Common myeloid progenitor, CD34-positive (primary cell): ENCODE measurements at regions not wholly inside any gene's neighbourhood (a gene's known extent, or its start where the extent isn't known, plus 50 kb on each side); places are given as distances from the start of the nearest gene placed in this dataset.
"Not testable (repeated sequence)": the region's sequence is repeated elsewhere in the genome, so short reads cannot be mapped to it uniquely, and the experiment has no call there.

Experiments used
- CTCF ChIA-PET: fragments of 350-600 bp; sonication (Branson Sonifier 250); formaldehyde crosslinking; loops from one replicate; lab custom pipeline; 2021; ENCODE audit warnings: antibody characterized with exemption; lab: Charles Lee
- POLR2A ChIA-PET: fragments of 350-600 bp; sonication (Branson Sonifier 250); formaldehyde crosslinking; loops from one replicate; lab custom pipeline; 2021; ENCODE audit warnings: antibody characterized with exemption; lab: Charles Lee
- DNase-seq, 3 donors: peaks; one replicate each; pipeline versions ENCODE4 v3.0.0 to v3.0.0-alpha.2; 2013
- H3K27ac ChIP-seq, 2 experiments: 1 replicate in 1 of 2; 2 replicates in 1 of 2; pipeline ENCODE4 v1.7.0; 2013; ENCODE audit warnings: inconsistent platforms in 2 of 2, low read length in 2 of 2, mild to moderate bottlenecking in 2 of 2, low read depth in 1 of 2, moderate library complexity in 1 of 2; ENCODE audit not compliant: severe bottlenecking in 2 of 2, insufficient read depth in 1 of 2, poor library complexity in 1 of 2
- H3K27me3 ChIP-seq, 5 experiments: replicated peaks in 2 of 5; 1 replicate in 3 of 5; 2 replicates in 2 of 5; pipeline versions ENCODE4 v1.6.1 to v1.7.0; 2013; ENCODE audit warnings: low read length in 4 of 5, mild to moderate bottlenecking in 2 of 5, moderate library complexity in 2 of 5, inconsistent platforms in 1 of 5; ENCODE audit not compliant: insufficient read depth in 5 of 5, control insufficient read depth in 4 of 5
- H3K36me3 ChIP-seq, 4 experiments: 1 replicate in 2 of 4; 2 replicates in 2 of 4; pipeline versions ENCODE4 v1.6.1 to v1.7.0; 2013; ENCODE audit warnings: low read length in 3 of 4, control low read depth in 1 of 4, mild to moderate bottlenecking in 1 of 4; ENCODE audit not compliant: control insufficient read depth in 4 of 4, insufficient read depth in 4 of 4
- H3K4me1 ChIP-seq, 4 experiments: 1 replicate in 3 of 4; 2 replicates in 1 of 4; pipeline versions ENCODE4 v1.6.1 to v1.7.1; 2013; ENCODE audit warnings: low read length in 3 of 4, mild to moderate bottlenecking in 3 of 4, control low read depth in 1 of 4, inconsistent platforms in 1 of 4, moderate library complexity in 1 of 4; ENCODE audit not compliant: control insufficient read depth in 4 of 4, insufficient read depth in 4 of 4; ENCODE audit errors: control extremely low read depth in 1 of 4
- H3K4me3 ChIP-seq, 7 experiments: 1 replicate in 4 of 7; 2 replicates in 3 of 7; pipeline versions ENCODE4 v1.5.1 to v1.7.0; 2013; ENCODE audit warnings: mild to moderate bottlenecking in 7 of 7, low read length in 6 of 7, moderate library complexity in 6 of 7, inconsistent platforms in 2 of 7, low read depth in 2 of 7, control low read depth in 1 of 7; ENCODE audit not compliant: insufficient read depth in 4 of 7, control insufficient read depth in 1 of 7; ENCODE audit errors: extremely low read depth in 1 of 7
- H3K9me3 ChIP-seq, 5 experiments: 1 replicate in 4 of 5; 2 replicates in 1 of 5; pipeline versions ENCODE4 v1.6.1 to v1.7.1; 2013; ENCODE audit warnings: low read length in 4 of 5, mild to moderate bottlenecking in 2 of 5, inconsistent platforms in 1 of 5, low read depth in 1 of 5, moderate library complexity in 1 of 5; ENCODE audit not compliant: control insufficient read depth in 4 of 5, insufficient read depth in 2 of 5; ENCODE audit errors: control extremely low read depth in 1 of 5
- WGBS: methylation state at CpG from one replicate; pipeline ENCODE4 v1.1.5; 2013; ENCODE audit not compliant: insufficient coverage; 5-methylcytosine and 5-hydroxymethylcytosine counted together

DNA sequence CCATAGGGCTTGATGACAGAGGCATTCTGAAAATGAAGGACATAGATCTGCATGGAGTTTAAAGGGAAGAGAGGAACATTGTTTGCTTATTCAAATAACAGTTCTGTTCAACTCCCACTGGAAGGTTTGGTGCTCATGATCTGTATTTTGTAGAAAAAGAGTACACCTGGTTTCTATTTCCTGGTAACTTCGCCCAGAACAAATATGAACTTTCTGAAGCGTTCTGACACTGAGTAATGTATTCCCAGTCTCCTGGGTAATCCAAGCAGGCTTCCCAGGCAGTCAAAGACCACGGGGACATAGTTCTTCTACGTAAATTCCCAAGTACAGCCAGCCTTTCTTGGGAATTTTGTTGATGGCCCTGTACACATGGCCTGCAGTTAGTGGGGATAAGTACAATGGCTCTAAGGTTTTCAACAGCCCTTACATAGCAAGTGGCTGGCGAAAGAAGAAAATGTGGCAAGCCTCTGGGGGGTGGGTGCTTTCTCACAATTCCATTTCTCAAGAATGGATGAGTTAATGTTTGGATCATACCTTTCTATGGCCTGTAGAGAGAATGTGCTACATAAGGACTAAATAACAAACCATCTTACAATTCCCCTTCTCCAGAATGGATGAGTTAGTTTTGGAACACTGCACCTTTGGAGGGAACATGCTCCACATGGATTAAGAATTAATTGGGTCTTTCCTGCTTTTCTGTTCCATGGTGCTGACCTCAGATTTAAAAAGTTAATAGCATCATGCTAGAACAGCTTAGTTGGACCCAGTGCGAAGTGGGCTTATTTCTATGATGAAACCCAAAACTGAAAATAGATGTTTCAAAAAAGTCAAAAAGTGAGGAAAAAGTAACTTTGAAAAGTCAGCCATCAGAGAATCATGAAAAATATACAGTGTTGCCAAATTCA lies 52.7 kb downstream of the COL6A6 start:
- DNase-seq: no peak
- CTCF ChIA-PET: no interaction called here
- peaks cover 0 to 4% (median 0%) of the 10 kb centered on the region in 5 experiments for H3K27me3 ChIP-seq
- 95% methylated on average over 5 of the region's 6 CpGs for WGBS
- no peak overlapping the region for H3K4me3 ChIP-seq
- H3K9me3 ChIP-seq: no peaks in the 10 kb centered on the region
- POLR2A ChIA-PET: no interaction called here
- H3K36me3 ChIP-seq: no peaks in the 10 kb centered on the region
- no peak overlapping the region for H3K27ac ChIP-seq
- H3K4me1 ChIP-seq: peaks cover 0 to 2% (median 0%) of the 10 kb centered on the region in 4 experiments

DNA sequence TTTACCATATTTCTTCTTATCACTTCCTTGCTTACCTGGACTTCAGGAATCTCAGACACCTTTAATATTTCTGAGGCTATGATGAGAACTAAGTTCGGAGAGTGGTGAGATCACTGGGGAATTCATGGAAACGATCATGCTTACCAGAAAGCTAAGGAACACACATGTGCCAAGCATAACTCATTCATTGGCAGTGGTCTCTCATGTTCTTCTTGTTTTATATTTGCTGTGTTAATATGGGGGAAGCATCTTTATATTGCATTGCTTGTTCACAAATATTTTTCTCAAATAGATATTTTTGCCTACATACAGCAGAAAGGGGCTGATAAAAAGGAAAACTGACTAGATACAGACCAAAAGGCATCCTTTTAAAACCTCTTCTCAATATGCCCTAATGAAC lies 55.8 kb downstream of the COL6A6 start:
- peaks cover 0 to 4% (median 2%) of the 10 kb centered on the region in 5 experiments for H3K27me3 ChIP-seq
- POLR2A ChIA-PET: no interaction called here
- CTCF ChIA-PET: no interaction called here
- H3K4me1 ChIP-seq: peaks cover 0 to 2% (median 0%) of the 10 kb centered on the region in 4 experiments
- no peak overlapping the region for H3K4me3 ChIP-seq
- H3K36me3 ChIP-seq: no peaks in the 10 kb centered on the region
- WGBS: 100% methylated on average over 1 of the region's 2 CpGs
- DNase-seq: peak in 1 of 3 donors; percentile 9
- H3K27ac ChIP-seq: no peak overlapping the region
- no peaks in the 10 kb centered on the region for H3K9me3 ChIP-seq

DNA sequence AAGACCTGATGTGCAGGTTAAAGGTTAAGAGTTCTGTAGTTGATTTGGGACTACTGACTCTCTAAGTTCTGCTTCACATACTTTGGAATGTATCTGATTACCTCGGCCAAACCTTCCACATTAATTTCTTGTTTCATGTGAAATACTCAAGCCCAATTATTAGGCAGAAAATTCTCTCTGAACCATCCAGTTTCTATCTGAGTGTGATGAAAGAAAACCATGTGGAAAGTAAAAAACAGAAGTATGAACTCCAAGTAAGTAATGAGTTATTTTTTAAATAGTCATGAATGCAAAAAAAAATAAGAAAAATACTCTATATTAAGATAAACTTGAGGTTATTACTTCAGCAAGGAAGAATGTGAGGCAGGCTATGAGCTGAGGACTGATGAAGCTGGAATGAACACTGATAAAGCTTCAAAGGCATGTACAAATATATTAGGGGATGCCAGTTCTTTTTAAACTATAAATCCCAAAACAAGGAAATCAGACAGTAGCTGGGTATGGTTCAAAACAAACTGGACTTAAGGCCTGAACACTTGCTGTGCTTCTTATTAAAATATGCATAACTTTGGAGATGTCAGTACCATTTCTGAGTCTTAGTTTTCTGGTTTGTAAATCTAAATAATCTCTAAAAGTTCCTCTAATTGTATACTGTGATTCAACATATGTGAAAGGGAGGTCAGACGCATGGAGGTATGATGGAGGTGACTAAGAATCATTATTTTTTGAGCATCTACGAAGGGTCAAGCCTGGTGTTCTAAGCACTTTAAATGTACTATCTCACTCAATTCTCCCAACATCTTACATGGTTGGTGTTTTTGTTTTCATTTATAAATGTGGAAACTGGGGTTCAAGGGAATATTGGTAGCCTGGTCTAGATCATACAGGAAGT lies 59.6 kb downstream of the COL6A6 start:
- Histone ChIP-seq H3K4me1 (peaks cover 0 to 2% (median 0%) of the 10 kb centered on the region in 4 experiments), H3K27ac (no peak overlapping the region), H3K4me3 (no peak overlapping the region), H3K27me3 (peaks cover 0 to 9% (median 5%) of the 10 kb centered on the region in 5 experiments), H3K9me3 (no peaks in the 10 kb centered on the region), H3K36me3 (no peaks in the 10 kb centered on the region)
- POLR2A ChIA-PET: no interaction called here
- no peak for DNase-seq
- WGBS: 60% methylated on average over 1 of the region's 3 CpGs
- CTCF ChIA-PET: interaction anchor here (0.8 to 0.9 kb wide), 2 partner anchors 12 to 34 kb away, joined by 3 to 6 read pairs; no protein-coding TSS in a partner anchor

- H3K27ac ChIP-seq: no peak overlapping the region
- no peaks in the 10 kb centered on the region for H3K36me3 ChIP-seq
- H3K27me3 ChIP-seq: peaks cover 0 to 11% (median 5%) of the 10 kb centered on the region in 5 experiments
- ChIA-PET POLR2A (no interaction called here), CTCF (interaction anchor here (0.5 kb wide), 1 partner anchor 12 kb away, joined by 3 read pairs; no protein-coding TSS in a partner anchor)
- H3K4me1 ChIP-seq: no peaks in the 10 kb centered on the region
- DNase-seq: no peak
- H3K9me3 ChIP-seq: no peaks in the 10 kb centered on the region
- H3K4me3 ChIP-seq: no peak overlapping the region
These were observed 65.6 kb downstream of the COL6A6 start for GRCh38 chr3:130582457-130583153.

DNA sequence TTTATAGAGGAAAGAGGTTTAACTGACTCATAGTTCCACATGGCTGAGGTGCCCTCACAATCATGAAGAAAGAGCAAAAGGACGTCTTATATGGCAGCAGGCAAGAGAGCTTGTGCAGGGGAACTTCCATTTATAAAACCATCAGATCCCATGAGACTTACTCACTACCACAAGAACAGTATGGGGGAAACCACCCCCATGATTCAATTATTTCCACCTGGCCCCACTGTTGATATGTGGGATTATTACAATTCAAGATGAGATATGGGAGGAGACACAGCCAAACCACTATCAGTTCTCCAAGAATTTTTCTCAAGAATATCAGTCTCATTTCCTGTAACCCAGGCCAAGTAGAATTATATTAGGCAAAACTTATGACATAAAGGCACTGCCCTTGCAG lies 77.8 kb downstream of the COL6A6 start:
- no CpG with 5 or more reads among the region's 1 CpG for WGBS
- H3K27ac ChIP-seq: not testable (repeated sequence)

DNA sequence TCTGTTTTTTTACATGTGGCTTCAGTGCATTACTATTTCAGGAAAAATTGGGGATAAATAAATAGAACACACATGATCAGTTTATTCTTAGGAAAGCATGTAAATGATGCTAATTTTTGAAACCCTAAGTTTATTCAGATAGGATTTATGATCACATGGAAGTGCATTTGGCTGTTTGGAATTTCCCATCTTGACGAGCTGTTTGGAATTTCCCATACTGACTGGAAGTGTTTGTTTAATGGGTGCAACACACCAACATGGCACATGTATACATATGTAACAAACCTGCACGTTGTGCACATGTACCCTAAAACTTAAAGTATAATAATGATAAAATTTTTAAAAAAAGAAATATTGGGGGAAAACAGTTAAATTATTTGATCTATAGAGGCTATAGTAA lies 79.5 kb downstream of the COL6A6 start:
- Histone ChIP-seq H3K4me3 (no peak overlapping the region), H3K27me3 (peaks cover 0 to 8% (median 0%) of the 10 kb centered on the region in 5 experiments), H3K9me3 (no peaks in the 10 kb centered on the region), H3K27ac (no peak overlapping the region), H3K4me1 (no peaks in the 10 kb centered on the region), H3K36me3 (no peaks in the 10 kb centered on the region)
- POLR2A ChIA-PET: no interaction called here
- no peak for DNase-seq
- CTCF ChIA-PET: no interaction called here
- WGBS: no CpG with 5 or more reads among the region's 2 CpGs

More for the DNA sequence above, 77.8 kb downstream of the COL6A6 start:
- H3K9me3 ChIP-seq, H3K4me1 ChIP-seq, DNase-seq, POLR2A ChIA-PET, H3K27me3 ChIP-seq, H3K4me3 ChIP-seq, H3K36me3 ChIP-seq: not testable (repeated sequence)
- CTCF ChIA-PET: interaction anchor here (0.8 kb wide), 1 partner anchor 12 kb away, joined by 3 read pairs; no protein-coding TSS in a partner anchor
